HCT116 (cell line): ENCODE measurements at regions not wholly inside any gene's neighbourhood (a gene's known extent, or its start where the extent isn't known, plus 50 kb on each side); places are given as distances from the start of the nearest gene placed in this dataset.

Experiments
- ATAC-seq: fragments of 200-7000 bp; cut with Tn5 transposase; 2 replicates; pipeline ENCODE4 v1.9.1; 2020; ENCODE audit warnings: mild to moderate bottlenecking, moderate library complexity
- BruUV-seq: library from RNA; stranded (reverse); fragments of 400-500 nt; replicated peaks from 2 replicates; lab custom pipeline; 2021; lab: Mats Ljungman, UMichigan
- CTCF ChIA-PET: fragments of 300-600 bp; sonication (Branson Sonifier 250); formaldehyde crosslinking; loops from one replicate; lab custom pipeline; 2021; ENCODE audit warnings: antibody characterized with exemption; lab: Charles Lee
- POLR2A ChIA-PET: fragments of 300-600, 350-600 bp; sonication (Branson Sonifier 250); formaldehyde crosslinking; loops from one replicate; lab custom pipeline; 2021; ENCODE audit warnings: antibody characterized with exemption; lab: Charles Lee
- RAD21 ChIA-PET, 2 experiments: fragments of 300-600 bp; sonication (Branson Sonifier 250); formaldehyde crosslinking; loops; one replicate each; lab custom pipeline; 2023; ENCODE audit warnings: low total read pairs in 2 of 2; ENCODE audit not compliant: uncharacterized antibody in 2 of 2, unreplicated experiment in 2 of 2, low non-redundant PET in 1 of 2; lab: Charles Lee
- DNase-seq: peaks from one replicate; pipeline ENCODE4 v3.0.0-alpha.2; 2010; ENCODE audit warnings: low read depth, low spot score
- H2AFZ ChIP-seq: fragments of 200-600 bp; shearing (Covaris generic), sonication (generic); 2 replicates; pipeline ENCODE4 v1.6.1; 2017; ENCODE audit warnings: low read depth, mixed run types, mixed read lengths, antibody characterized with exemption, low read length; ENCODE audit not compliant: poor library complexity, severe bottlenecking
- H3K27ac ChIP-seq: 2 replicates; pipeline ENCODE4 v1.5.1; 2012; ENCODE audit warnings: low read depth, low read length
- H3K27me3 ChIP-seq: fragments of 200-600 bp; sonication (generic); 2 replicates; pipeline ENCODE4 v1.6.1; 2016; ENCODE audit warnings: mixed run types, low read length, mixed read lengths; ENCODE audit not compliant: insufficient read depth
- H3K36me3 ChIP-seq, 2 experiments: fragments of 200-500 bp in 1 of 2; fragments of 200-600 bp in 1 of 2; sonication (Bioruptor generic) in 1 of 2; sonication (generic) in 1 of 2; 2 replicates each; pipeline versions ENCODE4 v1.5.1 to v1.6.1; 2014 to 2016; ENCODE audit warnings: low read length in 2 of 2, inconsistent platforms in 1 of 2, mixed read lengths in 1 of 2, mixed run types in 1 of 2; ENCODE audit not compliant: insufficient read depth in 2 of 2, control insufficient read depth in 1 of 2
- H3K4me1 ChIP-seq, 2 experiments: fragments of 200-600 bp in 1 of 2; sonication (generic) in 1 of 2; 2 replicates each; pipeline versions ENCODE4 v1.5.1 to v1.6.1; 2012 to 2017; ENCODE audit warnings: low read length in 2 of 2, inconsistent platforms in 1 of 2, mild to moderate bottlenecking in 1 of 2, mixed read lengths in 1 of 2, mixed run types in 1 of 2, moderate library complexity in 1 of 2; ENCODE audit not compliant: insufficient read depth in 2 of 2, control insufficient read depth in 1 of 2
- H3K4me2 ChIP-seq: fragments of 200-600 bp; sonication (generic); 2 replicates; pipeline ENCODE4 v1.6.1; 2017; ENCODE audit warnings: mixed run types, low read length, mixed read lengths
- H3K4me3 ChIP-seq, 2 experiments: fragments of 200-600 bp in 1 of 2; sonication (generic) in 1 of 2; replicated peaks in 1 of 2; 2 replicates each; pipeline ENCODE4 v1.5.1; 2011 to 2016; ENCODE audit warnings: low read length in 2 of 2, control low read depth in 1 of 2, low read depth in 1 of 2, mild to moderate bottlenecking in 1 of 2, mixed read lengths in 1 of 2, mixed run types in 1 of 2
- H3K79me2 ChIP-seq: fragments of 200-600 bp; sonication (generic); 2 replicates; pipeline ENCODE4 v1.6.1; 2017; ENCODE audit warnings: mild to moderate bottlenecking, mixed run types, low read length, moderate library complexity, mixed read lengths; ENCODE audit not compliant: insufficient read depth
- H3K9ac ChIP-seq: fragments of 200-600 bp; sonication (generic); 2 replicates; pipeline ENCODE4 v1.6.1; 2016; ENCODE audit warnings: low read length, mixed read lengths
- H3K9me2 ChIP-seq: fragments of 200-600 bp; sonication (generic), shearing (Covaris generic); 2 replicates; pipeline ENCODE4 v1.6.1; 2017; ENCODE audit warnings: mixed run types, mild to moderate bottlenecking, moderate library complexity; ENCODE audit not compliant: insufficient read depth
- H3K9me3 ChIP-seq, 2 experiments: fragments of 200-500 bp in 1 of 2; fragments of 200-600 bp in 1 of 2; sonication (Bioruptor generic) in 1 of 2; sonication (generic) in 1 of 2; 2 replicates each; pipeline ENCODE4 v1.6.1; 2014 to 2017; ENCODE audit warnings: low read length in 2 of 2, mixed read lengths in 2 of 2, inconsistent platforms in 1 of 2, low read depth in 1 of 2, mild to moderate bottlenecking in 1 of 2, mixed run types in 1 of 2, moderate library complexity in 1 of 2; ENCODE audit not compliant: control insufficient read depth in 1 of 2, insufficient read depth in 1 of 2
- H4K20me1 ChIP-seq: fragments of 200-600 bp; sonication (generic), shearing (Covaris generic); 2 replicates; pipeline ENCODE4 v1.6.1; 2017; ENCODE audit warnings: mixed run types, mild to moderate bottlenecking, moderate library complexity; ENCODE audit not compliant: insufficient read depth
- EGR1 ChIP-seq: IDR thresholded peaks from 2 replicates; pipeline ENCODE4 v1.6.1; 2012; ENCODE audit warnings: low read depth
- EZH2 ChIP-seq: fragments of 200-600 bp; sonication (generic); IDR thresholded peaks from 2 replicates; pipeline ENCODE4 v1.6.1; 2017; ENCODE audit warnings: antibody characterized with exemption, mixed run types
- POLR2A ChIP-seq: IDR thresholded peaks from 2 replicates; pipeline ENCODE4 v1.7.0; 2011; ENCODE audit warnings: borderline replicate concordance; ENCODE audit not compliant: insufficient read depth, insufficient read length; ENCODE audit errors: extremely low read depth
- SP1 ChIP-seq: IDR thresholded peaks from 2 replicates; pipeline ENCODE4 v1.6.1; 2012; ENCODE audit warnings: low read depth
- YY1 ChIP-seq: IDR thresholded peaks from 2 replicates; pipeline ENCODE4 v1.6.1; 2011; ENCODE audit warnings: low read length, low read depth, moderate library complexity, mild to moderate bottlenecking; ENCODE audit not compliant: insufficient replicate concordance; ENCODE audit errors: extremely low read depth
- ZFX ChIP-seq: fragments of 450-650 bp; IDR thresholded peaks from 2 replicates; pipeline ENCODE4 v1.6.1; 2017
- ZNF274 ChIP-seq: fragments of 200-500 bp; sonication (Bioruptor generic); IDR thresholded peaks from 2 replicates; pipeline ENCODE4 v1.6.1; 2014; ENCODE audit warnings: mild to moderate bottlenecking, low read depth, low read length, inconsistent platforms
- intact Hi-C: fragments of 100-400 bp; cut with micrococcal nuclease; formaldehyde crosslinking; loops from 2 replicates; pipeline ENCODE4 v1.10.0; 2022
- TF ChIP-seq, protein P1 (sequence below), 3 experiments: fragments of 200-600 bp in 1 of 3; sonication (generic) in 1 of 3; IDR thresholded peaks in 2 of 3; conservative IDR thresholded peaks in 1 of 3; 2 replicates each; pipeline ENCODE4 v1.5.1; 2012 to 2017; ENCODE audit warnings: low read depth in 2 of 3, low read length in 2 of 3, antibody characterized with exemption in 1 of 3, borderline replicate concordance in 1 of 3, control low read depth in 1 of 3, mild to moderate bottlenecking in 1 of 3, mixed read lengths in 1 of 3, mixed run types in 1 of 3, moderate library complexity in 1 of 3; ENCODE audit not compliant: insufficient read depth in 1 of 3
- TF ChIP-seq, protein P2 (sequence below): IDR thresholded peaks from 2 replicates; pipeline ENCODE4 v1.6.1; 2012; ENCODE audit warnings: low read depth

DNA sequence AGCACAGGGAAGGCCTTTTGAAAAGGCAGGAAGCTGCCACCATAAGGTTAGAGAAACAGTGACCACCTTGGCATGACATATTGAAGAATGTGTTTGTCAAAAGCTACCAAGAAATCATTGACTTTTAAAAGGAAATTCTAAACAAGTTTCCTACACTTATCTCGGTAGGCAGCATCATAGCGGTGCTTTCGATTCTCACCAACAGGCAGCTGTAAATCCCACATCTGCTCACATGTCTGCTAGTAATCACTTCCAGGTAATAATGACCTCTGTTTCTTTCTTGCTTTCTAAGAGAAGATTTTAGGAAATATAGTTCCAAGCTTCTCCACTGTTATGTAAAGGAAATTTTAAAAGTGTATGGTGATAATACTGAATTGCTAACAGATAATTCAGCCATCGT lies 821.1 kb upstream of the FOXG1 start:
- ChIA-PET CTCF (no interaction called here), RAD21 (no interaction called here), POLR2A (no interaction called here)
- no peaks in the 10 kb centered on the region for H4K20me1 ChIP-seq
- no peak overlapping the region for H3K27ac ChIP-seq
- H3K27me3 ChIP-seq, result no peaks in the 10 kb centered on the region
- no peak overlapping the region for H3K9ac ChIP-seq
- no TSS peak for BruUV-seq
- no peaks in the 10 kb centered on the region for H3K79me2 ChIP-seq
- H2AFZ ChIP-seq, result no peak overlapping the region
- no peak overlapping the region for H3K4me2 ChIP-seq
- TF ChIP-seq EZH2, result no peak
- no peak for TF ChIP-seq EGR1
- no peak for TF ChIP-seq YY1
- TF ChIP-seq POLR2A, result no peak
- TF ChIP-seq, protein P1, sequence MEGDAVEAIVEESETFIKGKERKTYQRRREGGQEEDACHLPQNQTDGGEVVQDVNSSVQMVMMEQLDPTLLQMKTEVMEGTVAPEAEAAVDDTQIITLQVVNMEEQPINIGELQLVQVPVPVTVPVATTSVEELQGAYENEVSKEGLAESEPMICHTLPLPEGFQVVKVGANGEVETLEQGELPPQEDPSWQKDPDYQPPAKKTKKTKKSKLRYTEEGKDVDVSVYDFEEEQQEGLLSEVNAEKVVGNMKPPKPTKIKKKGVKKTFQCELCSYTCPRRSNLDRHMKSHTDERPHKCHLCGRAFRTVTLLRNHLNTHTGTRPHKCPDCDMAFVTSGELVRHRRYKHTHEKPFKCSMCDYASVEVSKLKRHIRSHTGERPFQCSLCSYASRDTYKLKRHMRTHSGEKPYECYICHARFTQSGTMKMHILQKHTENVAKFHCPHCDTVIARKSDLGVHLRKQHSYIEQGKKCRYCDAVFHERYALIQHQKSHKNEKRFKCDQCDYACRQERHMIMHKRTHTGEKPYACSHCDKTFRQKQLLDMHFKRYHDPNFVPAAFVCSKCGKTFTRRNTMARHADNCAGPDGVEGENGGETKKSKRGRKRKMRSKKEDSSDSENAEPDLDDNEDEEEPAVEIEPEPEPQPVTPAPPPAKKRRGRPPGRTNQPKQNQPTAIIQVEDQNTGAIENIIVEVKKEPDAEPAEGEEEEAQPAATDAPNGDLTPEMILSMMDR (IDR thresholded peaks at IDR 0.05 in 2 of 3, conservative IDR thresholded peaks at IDR 0.05 in 1 of 3; ENCODE audit: borderline replicate concordance in 1 of 3, insufficient read depth in 1 of 3, low read depth in 2 of 3, low read length in 2 of 3), result no peak
- no peak for TF ChIP-seq SP1
- TF ChIP-seq ZNF274, result no peak
- TF ChIP-seq ZFX, result no peak
- TF ChIP-seq, protein P2, sequence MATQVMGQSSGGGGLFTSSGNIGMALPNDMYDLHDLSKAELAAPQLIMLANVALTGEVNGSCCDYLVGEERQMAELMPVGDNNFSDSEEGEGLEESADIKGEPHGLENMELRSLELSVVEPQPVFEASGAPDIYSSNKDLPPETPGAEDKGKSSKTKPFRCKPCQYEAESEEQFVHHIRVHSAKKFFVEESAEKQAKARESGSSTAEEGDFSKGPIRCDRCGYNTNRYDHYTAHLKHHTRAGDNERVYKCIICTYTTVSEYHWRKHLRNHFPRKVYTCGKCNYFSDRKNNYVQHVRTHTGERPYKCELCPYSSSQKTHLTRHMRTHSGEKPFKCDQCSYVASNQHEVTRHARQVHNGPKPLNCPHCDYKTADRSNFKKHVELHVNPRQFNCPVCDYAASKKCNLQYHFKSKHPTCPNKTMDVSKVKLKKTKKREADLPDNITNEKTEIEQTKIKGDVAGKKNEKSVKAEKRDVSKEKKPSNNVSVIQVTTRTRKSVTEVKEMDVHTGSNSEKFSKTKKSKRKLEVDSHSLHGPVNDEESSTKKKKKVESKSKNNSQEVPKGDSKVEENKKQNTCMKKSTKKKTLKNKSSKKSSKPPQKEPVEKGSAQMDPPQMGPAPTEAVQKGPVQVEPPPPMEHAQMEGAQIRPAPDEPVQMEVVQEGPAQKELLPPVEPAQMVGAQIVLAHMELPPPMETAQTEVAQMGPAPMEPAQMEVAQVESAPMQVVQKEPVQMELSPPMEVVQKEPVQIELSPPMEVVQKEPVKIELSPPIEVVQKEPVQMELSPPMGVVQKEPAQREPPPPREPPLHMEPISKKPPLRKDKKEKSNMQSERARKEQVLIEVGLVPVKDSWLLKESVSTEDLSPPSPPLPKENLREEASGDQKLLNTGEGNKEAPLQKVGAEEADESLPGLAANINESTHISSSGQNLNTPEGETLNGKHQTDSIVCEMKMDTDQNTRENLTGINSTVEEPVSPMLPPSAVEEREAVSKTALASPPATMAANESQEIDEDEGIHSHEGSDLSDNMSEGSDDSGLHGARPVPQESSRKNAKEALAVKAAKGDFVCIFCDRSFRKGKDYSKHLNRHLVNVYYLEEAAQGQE, result no peak
- ATAC-seq, result no peak
- no peak for DNase-seq
- H3K4me3 ChIP-seq, result no peak overlapping the region
- peaks cover 10 to 19% of the 10 kb centered on the region in 2 experiments; a peak in 3 of 4 replicates for H3K9me3 ChIP-seq
- no peaks in the 10 kb centered on the region for H3K36me3 ChIP-seq
- no peaks in the 10 kb centered on the region for H3K4me1 ChIP-seq
- no peaks in the 10 kb centered on the region for H3K9me2 ChIP-seq
- intact Hi-C loops, result no loop called here
